ENCODE measurements at regions not wholly inside any gene's neighbourhood (a gene's known extent, or its start where the extent isn't known, plus 50 kb on each side); places are given as distances from the start of the nearest gene placed in this dataset.

DNA sequence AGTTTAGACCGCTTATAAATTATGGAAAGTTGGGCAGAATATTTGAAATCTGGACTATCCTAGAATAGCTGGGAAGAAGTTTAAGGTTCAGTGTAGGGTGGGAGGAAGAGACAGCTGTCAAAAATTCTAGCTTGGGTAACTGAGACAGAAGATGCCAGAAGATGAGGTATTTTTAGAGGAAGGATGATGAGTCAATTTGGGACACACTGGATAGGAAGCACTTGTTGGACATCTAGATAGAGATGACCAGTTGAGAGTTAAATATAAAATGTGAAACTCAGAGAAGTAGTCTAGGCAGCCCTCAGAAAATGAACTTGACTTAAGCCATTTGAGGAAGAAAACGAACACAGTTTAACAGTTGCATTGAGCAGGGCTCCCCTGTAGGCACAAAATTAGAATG, 137.9 kb upstream of the MAP9 start:
- DNase-seq (ENCODE audit: low read depth), result no peak

GRCh38 chr4:155512817-155513216, 136.1 kb upstream of the MAP9 start:
- DNase-seq (ENCODE audit: low read depth), result no peak

- no peak for DNase-seq (ENCODE audit: low read depth)
These were observed 135.3 kb upstream of the MAP9 start for GRCh38 chr4:155512046-155512445.

DNA sequence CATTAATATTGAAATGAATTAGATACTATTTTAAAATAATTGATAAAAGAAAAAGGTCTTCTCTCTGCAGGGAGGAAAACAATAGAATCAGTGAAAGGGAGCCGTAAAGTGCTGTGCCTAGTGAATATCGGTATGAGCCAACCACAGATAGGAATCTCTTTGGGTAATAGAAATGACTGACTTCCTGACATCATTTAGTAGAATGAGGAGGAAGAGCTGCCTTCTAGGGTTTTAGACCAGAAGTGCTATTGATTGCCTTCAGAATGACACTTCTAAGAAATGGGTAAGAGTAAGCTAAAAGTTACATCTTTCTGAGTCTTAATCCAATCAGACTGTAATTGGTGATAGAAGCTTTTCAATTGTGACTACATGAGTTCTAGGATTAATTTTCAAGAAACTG, 134.0 kb upstream of the MAP9 start:
- DNase-seq (ENCODE audit: low read depth), result no peak

GRCh38 chr4:155509555-155509954, 132.8 kb upstream of the MAP9 start:
- no peak for DNase-seq (ENCODE audit: low read depth)

DNA sequence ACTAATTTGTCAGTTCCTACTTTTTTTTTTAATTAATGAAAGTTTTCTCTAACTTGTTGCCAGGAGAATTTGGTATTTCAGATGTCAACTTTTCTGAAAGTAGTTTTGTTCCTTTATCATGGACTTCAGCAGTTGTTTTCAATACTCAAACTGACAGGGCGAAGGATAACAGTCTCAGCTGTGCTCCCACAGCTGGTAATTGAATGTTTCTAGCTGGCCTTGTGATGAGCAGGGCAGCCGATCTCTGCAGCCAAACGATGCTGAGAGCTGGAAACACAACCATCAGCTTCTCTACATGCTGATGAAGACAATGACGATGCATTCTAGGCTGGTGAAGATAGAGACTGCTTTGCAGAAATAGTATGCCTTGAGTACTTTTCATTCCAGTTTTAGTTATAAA, 130.0 kb upstream of the MAP9 start:
- no peak for DNase-seq (ENCODE audit: low read depth)

GRCh38 chr4:155505321-155505720, 128.6 kb upstream of the MAP9 start:
- DNase-seq (ENCODE audit: low read depth), result no peak

DNA sequence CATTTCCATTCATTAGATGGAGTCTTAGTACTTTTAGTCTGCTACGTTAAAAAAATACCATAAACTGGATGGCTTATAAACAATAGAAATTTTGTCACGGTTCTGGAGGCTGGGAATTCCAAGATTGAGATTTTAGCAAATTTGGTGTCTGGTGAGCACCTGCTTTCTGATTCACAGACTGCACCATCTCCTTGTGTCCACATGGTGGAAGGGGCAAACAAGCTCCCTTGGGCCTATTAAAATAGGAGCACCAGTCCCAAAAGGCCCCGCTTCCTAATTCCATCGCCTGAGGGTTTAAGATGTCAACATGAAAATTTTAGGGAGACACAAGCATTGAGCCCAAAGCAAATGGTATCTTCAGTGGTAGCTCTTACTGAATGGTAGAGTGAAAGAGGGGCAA, 120.5 kb upstream of the MAP9 start:
- no peak for DNase-seq (ENCODE audit: low read depth)

DNA sequence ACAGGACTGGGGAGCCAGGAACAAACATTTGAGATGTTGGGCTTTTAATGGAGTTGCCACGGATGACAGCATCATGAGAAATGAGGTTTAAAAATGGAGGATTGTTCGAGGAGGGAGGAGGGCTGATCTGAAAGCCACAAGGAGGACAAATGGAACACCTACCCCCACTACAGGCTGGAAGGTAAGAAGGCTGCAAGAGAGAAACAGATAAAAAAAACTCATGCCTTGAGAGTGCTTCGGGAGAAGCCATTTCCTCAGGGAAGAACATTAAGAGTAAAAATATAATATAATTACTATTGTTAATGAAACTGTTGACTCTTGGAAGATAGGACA, 119.5 kb upstream of the MAP9 start:
- no peak for DNase-seq (ENCODE audit: low read depth)

DNA sequence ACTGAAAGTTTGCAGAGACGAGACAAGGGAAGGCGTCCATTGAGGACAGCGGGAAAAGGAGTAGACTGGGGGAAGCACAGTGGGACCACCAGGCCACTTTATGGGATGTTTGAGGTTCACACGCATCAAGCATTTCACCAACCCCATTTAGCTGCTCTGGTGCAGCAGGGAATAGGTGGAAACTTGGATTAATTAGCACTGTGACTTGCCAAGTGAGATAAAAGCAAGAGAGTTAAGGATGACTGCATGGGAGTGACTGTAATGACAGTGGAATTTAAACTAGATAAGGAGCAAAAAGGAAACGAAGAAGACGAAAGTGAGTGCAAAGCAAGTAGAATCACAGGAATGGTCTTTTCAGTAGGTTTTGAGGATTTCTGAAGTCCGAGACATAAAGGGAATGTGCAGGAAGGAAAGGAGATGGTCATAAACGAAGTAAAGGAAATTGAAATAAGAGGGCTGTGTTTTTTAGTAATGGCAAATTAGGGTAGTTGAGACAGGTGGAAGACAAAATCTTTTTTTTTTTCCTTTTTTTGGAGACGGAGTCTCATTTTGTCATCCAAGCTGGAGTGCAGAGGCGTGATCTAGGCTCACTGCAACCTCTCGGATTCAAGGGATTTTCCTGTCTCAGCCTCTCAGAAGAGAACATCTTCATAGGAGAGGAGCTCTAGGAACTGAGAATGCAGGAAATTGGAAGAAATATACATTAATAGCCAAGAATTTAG, 119.0 kb upstream of the MAP9 start:
- no peak for DNase-seq (ENCODE audit: low read depth)

- no peak for DNase-seq (ENCODE audit: low read depth)
These were observed 117.4 kb upstream of the MAP9 start for GRCh38 chr4:155494037-155494718.

GRCh38 chr4:155491336-155492120, 114.8 kb upstream of the MAP9 start:
- no peak for DNase-seq (ENCODE audit: low read depth)

- DNase-seq (ENCODE audit: low read depth), result no peak
These were observed 112.5 kb upstream of the MAP9 start for GRCh38 chr4:155489271-155489670.

- no peak for DNase-seq (ENCODE audit: low read depth)
These were observed 111.9 kb upstream of the MAP9 start for GRCh38 chr4:155488691-155489090.

DNA sequence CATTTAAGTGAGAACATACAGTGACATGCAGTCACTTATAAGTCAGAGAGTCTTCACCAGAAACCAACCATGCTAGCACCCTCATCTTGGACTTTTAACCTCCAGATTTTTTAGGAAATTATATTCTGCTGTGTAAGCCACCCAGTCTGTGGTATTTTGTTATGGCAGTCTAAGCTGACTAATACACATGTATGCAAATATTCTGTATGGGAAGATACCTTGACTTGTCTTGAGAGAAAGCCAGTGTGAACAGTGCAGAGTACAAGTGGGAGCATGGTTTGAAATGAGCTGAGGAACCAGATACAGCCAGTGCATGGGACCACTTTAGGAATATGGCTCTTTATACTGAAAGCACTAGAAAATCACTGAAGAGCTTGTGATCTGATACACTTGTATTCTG, 110.4 kb upstream of the MAP9 start:
- DNase-seq (ENCODE audit: low read depth), result no peak

GRCh38 chr4:155481150-155481549, 104.4 kb upstream of the MAP9 start:
- no peak for DNase-seq (ENCODE audit: low read depth)

GRCh38 chr4:155479835-155480234, 103.1 kb upstream of the MAP9 start:
- no peak for DNase-seq (ENCODE audit: low read depth)

DNA sequence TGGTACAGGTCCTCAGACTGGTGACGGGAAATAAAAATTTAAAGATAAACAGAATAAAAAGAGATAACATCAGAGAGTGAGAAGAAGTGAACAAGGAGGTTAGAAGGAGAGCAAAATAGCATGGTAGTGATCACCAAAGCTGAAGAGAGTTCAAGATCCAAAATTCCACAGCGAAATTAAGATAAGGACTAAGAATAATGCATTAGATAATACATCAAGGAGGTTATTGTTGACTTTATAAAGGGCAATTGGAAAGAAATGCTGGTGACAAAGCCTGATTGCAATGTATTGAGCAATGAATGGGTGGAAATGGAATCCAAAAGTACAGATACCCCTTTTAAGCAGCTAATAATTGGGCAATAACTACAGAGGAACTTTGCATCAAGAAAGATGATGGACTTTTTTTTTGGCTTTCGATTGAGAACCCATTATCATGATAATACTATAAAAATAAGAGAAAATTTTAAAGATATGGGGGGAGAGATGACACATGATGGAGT, 101.6 kb upstream of the MAP9 start:
- DNase-seq (ENCODE audit: low read depth), result no peak

- no peak for DNase-seq (ENCODE audit: low read depth)
These were observed 98.0 kb upstream of the MAP9 start for GRCh38 chr4:155474758-155475157.

- DNase-seq (ENCODE audit: low read depth), result no peak
These were observed 96.8 kb upstream of the MAP9 start for GRCh38 chr4:155473420-155474095.

- DNase-seq (ENCODE audit: low read depth), result no peak
These were observed 91.5 kb upstream of the MAP9 start for GRCh38 chr4:155468282-155468681.

- no peak for DNase-seq (ENCODE audit: low read depth)
These were observed 73.9 kb upstream of the MAP9 start for GRCh38 chr4:155450676-155451075.

DNA sequence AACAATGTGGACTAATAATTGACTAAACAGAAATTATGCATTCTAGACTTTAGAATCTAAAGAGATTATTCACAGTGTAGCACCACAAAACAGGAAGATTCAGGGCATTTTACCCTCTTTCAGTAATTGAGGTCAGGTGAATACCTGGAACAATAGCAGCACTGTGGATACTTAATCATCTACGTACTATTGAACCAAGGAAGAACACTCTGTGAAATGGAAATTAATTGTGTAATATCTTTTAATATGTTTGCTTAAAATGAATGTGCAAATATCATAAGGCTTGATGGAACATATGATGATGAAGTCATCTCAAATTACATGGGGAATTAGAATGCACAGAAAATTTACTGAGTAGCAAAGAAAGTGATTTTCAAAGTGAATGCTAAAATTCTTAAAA, 68.5 kb upstream of the MAP9 start:
- DNase-seq (ENCODE audit: low read depth), result no peak
